ENCODE measurements at regions not wholly inside any gene's neighbourhood (a gene's known extent, or its start where the extent isn't known, plus 50 kb on each side); places are given as distances from the start of the nearest gene placed in this dataset.

DNA sequence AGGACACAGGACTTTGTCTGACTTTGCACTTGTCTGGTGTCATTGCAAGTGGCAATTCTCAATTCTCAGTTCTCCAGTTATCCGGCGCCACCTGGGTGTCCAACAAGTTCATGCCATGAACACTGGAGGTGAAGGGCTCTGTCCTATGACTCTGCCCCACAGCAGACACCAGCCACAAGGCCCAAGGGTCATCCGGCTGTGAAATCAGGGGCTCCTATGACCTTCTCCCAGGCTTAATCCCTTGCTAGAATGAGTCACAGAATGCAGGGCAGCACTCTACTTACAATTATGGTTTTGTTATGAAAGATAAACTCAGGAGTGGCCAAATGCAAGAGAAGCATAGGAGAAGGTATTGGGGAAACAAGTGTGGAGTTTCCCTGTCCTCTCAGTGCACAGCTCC, 392.0 kb downstream of the GADD45G start:
- no peak for DNase-seq (ENCODE audit: low read depth)

DNA sequence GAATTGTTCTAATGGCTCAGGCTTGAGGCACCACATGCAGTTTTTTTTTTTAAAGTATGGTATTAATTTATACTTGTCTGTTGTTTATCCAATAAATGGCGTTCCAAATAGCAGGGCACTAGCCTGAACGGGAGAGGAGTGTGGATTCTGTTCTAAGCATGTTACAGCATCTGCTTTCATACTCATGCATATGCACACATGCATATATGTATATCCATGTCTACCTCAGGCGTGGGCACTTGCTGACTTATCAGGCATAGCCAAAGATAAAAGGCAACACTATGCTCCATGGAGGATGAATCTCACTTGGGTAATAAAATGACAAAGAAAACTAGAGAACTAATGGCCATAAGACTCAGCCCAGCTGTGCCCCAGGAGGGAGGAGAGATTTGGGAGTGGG, 393.8 kb downstream of the GADD45G start:
- no peak for DNase-seq (ENCODE audit: low read depth)

DNA sequence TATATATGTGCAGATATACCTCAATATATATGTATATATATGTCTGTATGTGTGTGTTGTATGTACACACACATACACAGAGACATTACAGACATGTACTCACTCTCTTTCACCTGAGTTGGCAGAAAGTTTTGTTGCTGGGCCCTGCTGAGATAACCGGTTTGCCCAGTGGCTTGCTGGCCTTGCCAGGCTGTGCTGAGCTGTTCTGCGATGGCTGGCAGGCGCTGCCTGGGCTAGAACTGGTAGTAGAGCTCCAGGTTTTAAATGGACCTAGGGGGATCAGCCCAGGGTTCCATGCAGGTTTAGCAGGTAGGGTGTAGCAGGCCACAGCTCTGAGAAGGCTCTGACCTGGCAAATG, 394.3 kb downstream of the GADD45G start:
- DNase-seq (ENCODE audit: low read depth), result no peak

DNA sequence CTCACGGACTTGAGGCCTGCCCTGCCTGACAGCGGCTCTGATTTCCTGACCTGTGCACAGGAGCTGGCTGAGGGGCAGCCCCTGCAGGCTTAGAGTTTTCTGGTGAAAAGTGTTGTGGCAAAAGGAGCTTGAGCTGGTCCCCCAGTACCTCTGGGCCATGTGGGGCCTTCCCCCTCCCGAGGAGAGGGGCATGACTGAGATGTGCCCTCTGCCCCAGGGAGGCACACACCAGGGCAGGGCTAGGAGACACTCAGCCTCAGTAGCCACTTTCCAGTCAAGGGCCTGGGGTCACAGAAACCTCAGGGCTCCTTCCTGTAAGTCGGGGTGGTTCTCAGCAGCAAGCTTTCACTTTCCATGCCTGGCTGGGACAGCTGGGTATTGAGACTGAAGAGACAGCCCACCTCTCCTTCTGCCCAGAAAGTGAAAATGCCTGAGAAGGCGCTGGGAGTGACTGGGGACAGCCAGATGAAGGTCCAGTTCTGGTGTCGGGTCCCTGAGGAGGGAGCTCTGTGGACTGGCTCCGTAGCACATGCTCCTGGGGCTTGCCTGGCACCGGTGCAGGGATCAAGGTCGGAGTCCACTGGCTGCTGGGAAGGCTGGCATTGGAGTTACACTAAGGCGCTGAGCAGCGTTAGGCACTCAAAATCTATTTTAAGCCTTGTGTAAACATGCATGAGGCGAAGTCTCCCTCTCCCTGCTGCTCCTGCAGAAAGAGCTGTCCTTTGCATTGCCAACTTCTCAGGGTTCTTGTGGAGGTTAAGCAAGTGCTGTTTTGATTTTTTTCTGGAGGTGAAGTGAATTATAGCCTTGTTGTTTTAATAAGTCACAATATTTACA, 394.9 kb downstream of the GADD45G start:
- DNase-seq (ENCODE audit: low read depth), result peak; percentile 4

DNA sequence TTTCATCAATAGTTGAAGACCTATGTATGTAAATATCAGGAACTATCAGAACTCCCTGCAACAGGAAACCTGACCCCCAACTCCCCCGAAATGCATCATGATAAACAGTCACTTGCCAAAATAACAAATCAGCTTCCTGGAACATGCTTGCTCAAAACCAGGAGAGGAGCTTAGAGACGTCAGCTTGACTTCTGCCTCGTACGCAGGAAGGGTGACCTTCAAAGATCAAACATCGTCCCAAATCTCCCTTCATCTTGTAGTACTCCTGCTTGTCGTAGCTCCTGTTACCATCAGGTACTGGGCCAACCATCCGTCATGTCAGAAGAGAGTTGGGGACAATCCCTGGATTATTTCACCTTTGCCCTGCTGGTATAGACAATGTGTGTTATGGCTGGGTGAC, 396.1 kb downstream of the GADD45G start:
- no peak for DNase-seq (ENCODE audit: low read depth)

DNA sequence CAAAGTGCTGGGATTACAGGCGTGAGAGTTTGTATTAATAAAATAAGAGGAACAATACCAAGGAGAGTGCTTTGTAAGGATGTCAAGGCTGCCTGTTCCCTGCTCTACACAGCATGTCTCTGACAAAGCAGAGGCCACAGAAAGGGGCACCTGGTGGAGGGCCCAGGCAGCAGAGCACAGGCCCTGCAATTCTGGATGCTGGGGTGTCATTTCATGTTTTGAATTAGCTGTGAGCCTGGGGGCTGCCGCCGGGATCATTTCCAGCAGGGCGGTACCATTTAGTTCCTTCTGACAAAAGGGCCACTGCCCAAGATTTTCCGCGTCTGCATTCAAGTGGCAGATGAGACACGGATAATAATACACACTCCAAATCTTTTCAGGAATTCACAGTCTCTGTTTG, 396.9 kb downstream of the GADD45G start:
- DNase-seq (ENCODE audit: low read depth), result no peak

DNA sequence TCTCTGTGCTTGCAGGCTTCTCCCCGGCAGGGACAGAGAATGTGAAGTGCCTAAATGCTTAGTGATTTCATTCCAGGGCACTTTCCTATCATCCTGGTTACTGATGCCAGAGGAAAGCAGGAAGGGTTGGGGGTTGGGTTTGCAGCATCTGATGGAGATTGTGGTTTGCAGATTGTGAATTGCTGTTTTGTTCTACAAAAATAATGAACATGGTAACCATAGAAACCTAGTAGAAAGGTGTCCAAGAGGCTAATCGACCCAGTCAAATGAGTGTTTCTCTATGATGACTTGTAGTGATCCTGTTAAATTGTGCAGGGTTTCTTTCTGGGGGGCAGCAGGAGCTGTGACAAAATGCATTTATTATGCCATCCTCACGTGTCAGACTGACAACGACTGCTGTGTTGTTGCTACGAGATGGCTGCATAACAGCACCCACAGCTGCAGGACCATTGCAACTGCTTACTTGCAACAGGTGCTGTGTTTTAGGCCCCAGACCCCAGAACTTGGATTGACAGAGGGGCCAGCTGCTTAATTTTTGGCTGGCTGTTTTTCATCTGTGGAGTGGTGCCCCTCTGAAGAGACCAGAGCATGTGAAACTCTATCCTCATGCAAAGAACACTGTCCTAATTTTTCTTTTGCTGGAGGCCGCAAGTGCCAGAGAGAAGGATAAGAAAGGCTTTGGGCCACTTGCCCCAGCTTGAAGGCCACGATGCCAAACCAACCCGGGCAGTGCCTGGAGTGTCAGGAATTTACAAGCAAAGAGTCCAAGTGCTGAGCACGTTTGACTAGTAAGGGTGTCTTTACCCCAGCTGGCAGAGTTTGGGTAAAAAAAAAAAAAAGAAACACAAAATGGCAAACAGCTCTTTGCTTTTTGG, 397.8 kb downstream of the GADD45G start:
- DNase-seq (ENCODE audit: low read depth), result no peak

DNA sequence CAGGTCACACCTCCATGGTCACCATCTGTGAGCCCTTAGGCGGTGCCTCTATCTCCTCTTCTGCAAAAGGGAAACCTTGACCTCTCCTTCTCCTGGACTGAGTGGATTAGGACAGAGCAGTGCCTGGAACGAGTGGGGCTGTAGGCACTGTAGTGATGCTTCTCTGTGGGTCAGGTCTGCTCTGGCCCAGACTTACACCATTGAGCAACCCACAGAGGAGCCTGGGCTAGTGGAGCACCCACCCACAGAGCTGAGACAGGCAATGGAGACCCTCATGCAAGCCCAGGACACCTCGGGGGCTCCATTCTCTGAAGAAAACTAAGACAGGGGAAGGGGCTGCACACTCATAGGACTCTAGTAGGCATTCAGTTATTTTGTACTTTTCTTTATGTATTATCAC, 400.6 kb downstream of the GADD45G start:
- no peak for DNase-seq (ENCODE audit: low read depth)

DNA sequence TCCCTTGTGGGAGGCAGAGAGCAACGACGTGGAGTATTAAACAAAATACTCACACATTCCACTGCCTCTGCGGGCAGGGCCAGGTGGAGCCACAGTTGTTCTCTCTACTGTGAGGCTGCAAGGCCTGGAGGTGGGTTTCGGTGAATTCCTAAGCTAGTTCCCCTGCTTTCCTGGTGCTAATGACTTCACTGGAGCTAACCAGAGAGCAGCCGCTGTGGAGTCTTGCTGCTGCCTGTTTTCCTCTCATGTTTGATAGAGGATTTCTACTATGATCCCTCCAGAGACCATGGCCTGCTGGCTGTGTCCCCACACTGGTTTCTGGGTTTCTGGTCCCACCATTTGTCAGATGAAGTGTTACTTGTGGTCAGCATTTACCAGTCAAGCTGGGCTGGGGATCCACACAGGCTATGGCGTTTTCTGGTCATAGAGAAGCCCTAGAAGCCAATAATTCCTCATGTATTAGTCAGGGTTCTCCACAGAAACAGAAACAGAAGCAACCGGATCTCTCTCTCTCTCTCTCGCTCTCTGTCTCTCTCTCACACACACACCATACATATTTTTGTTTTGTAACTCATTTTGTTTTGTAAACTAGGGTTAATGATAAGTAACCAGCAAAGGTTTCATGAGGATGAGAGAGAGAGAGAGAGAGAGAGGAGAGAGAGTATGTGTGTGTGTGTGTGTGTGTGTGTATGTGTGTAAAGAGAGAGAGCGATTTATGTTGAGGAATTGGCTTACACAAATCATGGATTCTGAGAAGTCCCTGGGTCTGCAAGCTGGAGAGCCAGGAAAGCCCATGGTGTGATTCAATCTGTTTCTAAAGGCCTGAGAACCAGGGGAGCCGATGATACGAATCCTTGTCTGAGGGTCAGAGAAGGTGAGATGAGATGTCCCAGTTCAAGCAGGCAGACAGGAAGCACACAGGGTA, 403.0 kb downstream of the GADD45G start:
- no peak for DNase-seq (ENCODE audit: low read depth)

DNA sequence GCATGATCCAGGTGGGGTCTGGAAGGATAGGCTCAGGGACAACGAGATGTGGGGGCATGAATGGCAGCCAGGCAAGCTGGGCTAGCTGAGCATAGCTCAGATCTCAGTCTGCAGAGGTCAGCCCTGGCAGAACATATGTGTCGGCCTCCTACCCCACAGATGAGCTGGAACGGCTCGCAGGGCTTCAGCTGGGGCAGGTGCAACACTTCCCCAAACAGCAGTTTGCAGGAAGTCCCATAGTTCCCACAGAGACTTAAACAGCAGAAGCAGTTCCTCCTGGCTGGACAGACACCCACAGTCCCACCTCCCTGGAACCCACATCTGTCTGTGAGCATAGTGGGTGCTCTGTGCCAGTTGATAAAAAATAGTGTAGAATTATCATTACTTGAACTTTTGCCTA, 404.6 kb downstream of the GADD45G start:
- no peak for DNase-seq (ENCODE audit: low read depth)

DNA sequence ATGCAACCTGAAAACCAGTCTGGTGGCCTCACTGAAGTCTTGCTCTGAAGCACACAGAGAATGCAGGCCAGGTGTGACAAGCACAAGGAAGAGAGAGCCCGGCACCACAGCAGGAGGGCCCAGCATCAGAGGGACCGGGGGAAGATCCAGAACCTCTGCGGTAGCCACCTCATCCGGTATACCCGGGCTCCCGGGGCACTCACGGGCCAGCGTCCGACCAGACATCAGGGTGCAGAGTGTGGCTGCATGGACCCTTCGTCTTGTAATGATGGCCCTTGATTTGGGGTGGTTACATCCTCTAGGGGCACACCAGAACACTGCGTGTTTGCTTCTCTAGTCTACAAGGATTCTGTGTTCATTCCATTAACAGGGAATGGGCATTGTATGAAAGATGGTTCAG, 406.0 kb downstream of the GADD45G start:
- DNase-seq (ENCODE audit: low read depth), result no peak

DNA sequence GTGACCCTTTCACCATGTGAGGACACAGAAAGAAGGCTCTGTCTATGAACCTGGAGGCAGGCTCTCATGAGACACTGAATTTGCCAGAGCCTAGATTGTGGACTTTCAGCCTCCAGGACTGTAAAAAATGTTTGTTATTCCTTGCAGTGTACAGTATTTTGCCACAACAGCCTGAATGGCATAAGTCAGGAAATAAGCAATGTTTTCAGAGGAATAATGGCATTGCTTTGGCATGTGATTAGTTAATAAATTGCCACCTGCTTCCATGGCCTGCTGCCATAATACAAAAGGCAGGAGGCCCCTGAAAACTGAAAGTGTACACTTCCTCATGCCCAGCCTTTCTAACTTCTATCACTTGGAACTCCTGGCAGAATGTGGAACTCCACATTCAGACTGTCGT, 408.1 kb downstream of the GADD45G start:
- no peak for DNase-seq (ENCODE audit: low read depth)

DNA sequence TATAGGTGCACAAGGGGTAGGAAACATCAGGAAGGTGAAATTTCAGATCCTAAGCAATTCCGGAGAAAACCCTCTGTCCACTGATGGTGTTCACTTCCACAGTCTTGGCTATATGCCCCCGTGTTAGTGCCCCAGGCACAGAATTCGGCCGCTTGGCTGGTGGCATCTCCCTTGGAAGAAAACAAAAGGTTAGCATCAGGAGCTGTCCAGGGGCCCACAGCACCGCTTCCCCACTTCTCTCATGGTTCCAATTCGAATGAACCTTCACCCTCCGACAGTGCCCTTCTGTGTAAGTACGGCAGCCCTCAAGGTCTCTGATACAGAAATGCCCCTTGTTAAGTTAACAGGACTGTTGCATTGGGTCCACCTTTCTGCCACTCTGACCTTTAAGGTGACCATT, 409.0 kb downstream of the GADD45G start:
- no peak for DNase-seq (ENCODE audit: low read depth)

DNA sequence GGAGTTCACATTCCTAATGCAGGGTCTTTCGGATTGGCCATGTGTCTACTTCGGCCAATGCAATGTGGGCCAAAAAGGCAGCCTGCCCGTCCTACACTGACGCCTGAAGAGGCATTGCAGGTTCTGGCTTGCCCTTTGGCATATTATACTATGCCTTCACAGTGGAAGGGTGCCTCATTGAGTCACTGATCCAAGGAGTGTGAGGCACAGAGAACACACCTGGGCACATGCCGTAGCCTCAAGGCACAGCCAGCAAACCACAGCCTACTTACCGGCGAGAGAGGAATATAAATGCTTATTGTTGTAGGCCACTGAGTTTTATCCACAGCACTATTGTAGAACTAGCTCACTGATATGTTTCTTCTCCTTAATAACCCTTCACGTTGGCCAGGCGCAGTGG, 409.6 kb downstream of the GADD45G start:
- DNase-seq (ENCODE audit: low read depth), result no peak

DNA sequence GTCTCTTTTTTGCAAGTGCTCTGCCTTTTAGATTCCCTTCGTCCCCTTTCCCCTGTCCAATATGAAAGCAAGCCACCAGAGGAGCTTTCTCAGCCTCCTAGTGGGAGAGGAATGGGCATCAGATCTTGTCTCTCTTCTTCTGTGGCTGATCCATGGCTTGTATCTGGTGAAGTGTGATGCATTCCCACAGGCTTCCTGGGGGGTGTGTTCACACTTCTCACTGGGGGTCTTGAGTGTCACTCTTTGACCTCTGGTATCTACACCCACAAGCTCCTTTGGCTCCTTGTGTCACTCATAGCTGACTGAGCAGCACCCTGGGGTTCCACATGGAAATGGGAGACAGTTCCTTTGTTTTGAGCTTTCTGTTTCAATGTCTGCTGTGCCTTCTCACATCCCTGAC, 411.5 kb downstream of the GADD45G start:
- no peak for DNase-seq (ENCODE audit: low read depth)

DNA sequence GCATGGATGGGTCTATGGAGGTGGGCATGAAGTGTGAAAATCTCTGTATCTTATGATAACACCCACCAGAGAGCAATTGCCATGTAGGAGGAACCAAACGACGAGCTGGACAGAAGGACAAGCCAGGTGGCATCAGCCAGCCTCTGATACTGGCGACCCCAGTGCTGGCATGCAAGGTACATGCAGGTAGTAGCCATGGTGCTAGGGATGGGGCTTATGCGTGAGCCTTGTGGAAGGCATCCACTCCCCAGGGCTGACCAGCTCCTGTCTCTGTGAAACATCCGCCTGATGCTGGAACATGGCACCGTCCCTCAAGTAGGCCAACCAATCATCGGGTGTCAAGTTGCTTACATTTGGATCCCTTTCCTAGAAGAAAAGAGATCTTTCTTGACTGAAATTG, 412.9 kb downstream of the GADD45G start:
- DNase-seq (ENCODE audit: low read depth), result no peak

DNA sequence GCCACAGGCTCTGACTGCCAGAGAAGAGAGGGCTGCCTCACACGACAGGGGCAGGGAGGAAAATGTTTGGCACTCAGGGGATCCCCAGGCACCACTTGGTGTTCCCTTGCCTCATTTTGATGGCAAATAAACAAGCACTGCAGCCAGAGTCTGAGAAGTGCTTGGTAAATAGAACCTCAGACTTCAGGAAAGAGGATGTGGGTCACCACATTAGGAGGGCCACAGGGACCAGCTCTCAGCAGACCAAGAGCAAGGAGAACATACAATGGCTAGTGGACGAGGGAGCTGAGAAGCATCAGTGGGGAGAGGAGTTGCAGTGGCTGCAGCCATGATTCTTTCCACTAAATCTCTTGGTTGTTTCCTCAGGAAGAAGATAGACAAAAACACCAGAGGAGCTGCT, 413.9 kb downstream of the GADD45G start:
- no peak for DNase-seq (ENCODE audit: low read depth)

DNA sequence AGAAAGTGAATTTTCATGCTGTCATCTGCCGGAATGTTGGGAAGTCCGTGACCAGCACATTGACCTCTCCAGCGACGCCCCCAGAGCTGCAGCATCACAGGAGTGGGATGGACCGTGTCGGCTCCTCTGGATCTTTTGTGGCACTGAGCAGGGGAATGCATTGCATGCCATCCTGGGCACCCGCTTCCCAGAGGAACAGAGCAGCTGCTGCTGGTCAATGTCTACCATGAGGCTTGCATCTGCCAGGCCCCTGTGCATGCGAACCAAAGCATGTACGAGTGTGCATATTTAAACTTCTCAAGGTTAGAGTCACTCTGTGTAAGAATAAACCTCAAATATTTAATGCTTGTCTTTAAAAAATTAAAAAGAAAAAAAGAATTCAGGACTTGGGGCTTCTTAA, 414.8 kb downstream of the GADD45G start:
- DNase-seq (ENCODE audit: low read depth), result no peak

DNA sequence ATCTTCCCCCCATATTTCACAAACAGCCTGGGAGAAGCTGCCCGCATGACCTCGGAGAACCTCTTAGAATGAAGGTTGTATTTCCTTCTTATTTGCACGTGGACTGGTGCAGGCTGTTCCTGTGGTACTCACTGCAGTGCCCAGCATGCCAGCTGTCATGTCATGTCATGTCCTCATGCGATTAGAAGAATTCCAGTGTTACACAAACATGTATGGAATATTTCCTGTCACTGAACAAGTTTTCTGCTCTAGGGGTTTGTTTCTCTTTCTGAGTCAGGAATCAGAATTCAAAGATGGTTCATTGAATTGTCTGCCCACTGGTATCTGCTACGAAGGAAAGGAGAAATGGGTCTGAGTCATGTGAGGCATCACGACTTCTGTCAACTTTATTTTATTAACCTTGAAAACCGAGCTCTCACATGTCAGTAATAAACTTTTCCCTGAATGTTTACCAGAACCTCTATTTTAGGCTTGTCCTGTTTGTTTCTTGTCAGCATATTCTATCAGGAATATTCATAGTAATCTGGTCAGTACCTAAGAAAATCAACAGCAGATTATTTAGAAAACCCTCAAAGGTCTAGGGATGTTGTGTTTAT, 415.6 kb downstream of the GADD45G start:
- DNase-seq (ENCODE audit: low read depth), result no peak

DNA sequence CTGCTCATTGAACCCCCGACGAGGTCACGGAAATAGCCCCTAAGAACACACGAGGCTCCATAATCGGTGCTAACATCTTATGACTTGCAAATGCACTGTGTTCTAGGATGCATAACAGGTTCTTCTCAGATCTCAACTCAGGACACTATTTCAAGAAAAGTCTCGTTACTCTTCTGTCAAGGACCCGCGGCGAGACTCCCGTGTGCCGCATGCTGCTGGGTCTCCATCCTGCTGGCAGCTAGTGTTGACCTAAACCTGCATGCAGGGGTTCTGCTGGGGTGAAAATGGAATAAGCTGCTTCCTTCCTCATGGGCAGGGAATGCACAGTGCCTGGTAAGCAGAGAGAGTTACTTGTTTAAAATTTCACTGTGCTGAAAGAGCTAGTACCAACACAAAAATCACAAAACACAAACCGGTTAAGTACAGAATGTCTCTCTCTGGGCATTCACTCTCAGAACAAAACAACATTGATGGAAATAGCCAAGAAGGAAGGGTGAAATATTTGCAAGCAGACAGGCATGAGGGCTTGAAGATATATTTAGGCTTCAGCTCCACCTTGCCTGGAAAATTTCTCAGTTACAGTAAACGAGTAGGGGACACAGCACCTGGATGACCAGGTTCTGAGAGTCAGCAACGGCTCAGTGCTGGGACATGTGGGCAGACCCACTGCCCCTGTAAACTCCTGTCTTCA, 416.5 kb downstream of the GADD45G start:
- no peak for DNase-seq (ENCODE audit: low read depth)

DNA sequence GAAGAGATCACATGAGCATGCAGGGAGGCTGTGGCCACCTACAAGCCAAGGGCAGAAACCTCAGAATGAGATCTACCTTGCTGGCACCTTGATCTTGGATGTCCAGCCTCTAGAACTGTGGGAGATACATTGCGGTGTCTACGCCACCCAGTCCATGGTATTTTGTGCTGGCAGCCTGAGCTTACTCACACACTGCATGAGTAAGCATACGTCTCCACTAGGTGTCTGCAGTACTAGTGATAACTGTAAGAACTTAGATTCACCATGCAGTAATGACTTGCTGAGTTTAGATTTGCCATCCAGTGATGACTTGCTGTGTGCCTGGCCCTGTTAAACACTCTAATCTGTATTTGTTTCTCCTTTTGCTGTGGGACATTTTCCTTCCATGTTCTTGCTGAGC, 417.7 kb downstream of the GADD45G start:
- DNase-seq (ENCODE audit: low read depth), result no peak

Measured in activated T-helper 1 cell treated with Interleukin-2 at 50 U/mL for 16 hours (primary cell).